SH-SY5Y (cell line): ENCODE measurements at regions not wholly inside any gene's neighbourhood (a gene's known extent, or its start where the extent isn't known, plus 50 kb on each side); places are given as distances from the start of the nearest gene placed in this dataset.

Experiments
- GATA2 ChIP-seq: IDR thresholded peaks from 2 replicates; pipeline ENCODE4 v1.6.1; 2011; ENCODE audit warnings: mild to moderate bottlenecking, low read depth, low read length
- GATA3 ChIP-seq: IDR thresholded peaks from 2 replicates; pipeline ENCODE4 v1.6.1; 2011; ENCODE audit warnings: low read depth, mild to moderate bottlenecking, low read length, moderate library complexity

DNA sequence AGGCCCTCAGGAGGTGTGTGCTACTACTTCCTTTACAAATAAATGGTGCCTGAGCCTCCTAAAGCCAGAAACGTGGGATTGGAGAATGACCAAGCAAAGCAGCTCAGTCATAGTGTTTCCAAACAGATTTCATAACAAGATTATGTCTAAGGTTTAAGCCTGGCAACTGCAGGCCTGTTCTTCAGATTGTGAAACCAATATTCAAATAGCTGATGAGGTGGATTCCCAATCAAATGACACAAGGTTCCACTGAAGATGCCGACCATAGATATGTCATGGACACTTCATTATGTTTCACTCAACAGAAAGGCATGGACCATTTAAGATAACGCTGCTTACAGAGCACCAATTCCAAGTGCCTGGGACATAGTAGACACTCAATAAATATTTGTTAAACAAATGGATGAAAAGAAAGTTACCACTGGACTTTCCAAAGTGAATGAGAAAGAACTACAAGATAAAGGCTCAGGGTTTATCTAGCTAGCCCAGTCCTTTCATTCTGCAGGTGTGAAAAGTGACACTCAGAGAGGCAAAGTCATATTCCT, 189.5 kb downstream of the ACTL7B start:
- TF ChIP-seq GATA2: no peak
- no peak for TF ChIP-seq GATA3
